CD4-positive, alpha-beta memory T cell (primary cell): ENCODE measurements at regions not wholly inside any gene's neighbourhood (a gene's known extent, or its start where the extent isn't known, plus 50 kb on each side); places are given as distances from the start of the nearest gene placed in this dataset.

Source experiments
- CTCF ChIA-PET: fragments of 350-600 bp; sonication (Branson Sonifier 250); formaldehyde crosslinking; loops from one replicate; lab custom pipeline; 2021; ENCODE audit warnings: inconsistent platforms; ENCODE audit not compliant: partially characterized antibody; lab: Charles Lee
- POLR2A ChIA-PET: fragments of 350-600 bp; sonication (Branson Sonifier 250); formaldehyde crosslinking; loops from one replicate; lab custom pipeline; 2021; ENCODE audit not compliant: partially characterized antibody; lab: Charles Lee
- DNase-seq, 5 donors: peaks; one replicate each; pipeline versions ENCODE4 v3.0.0 to v3.0.0-alpha.2; 2020 to 2022; ENCODE audit warnings: mixed read lengths in 1 of 5
- H3K27ac ChIP-seq: one replicate; pipeline ENCODE4 v1.7.0; 2013; ENCODE audit warnings: low read depth, low read length
- H3K27me3 ChIP-seq: 2 replicates; pipeline ENCODE4 v1.7.0; 2013; ENCODE audit warnings: mild to moderate bottlenecking, low read length, moderate library complexity; ENCODE audit not compliant: insufficient read depth
- H3K36me3 ChIP-seq: 2 replicates; pipeline ENCODE4 v1.7.0; 2013; ENCODE audit warnings: mild to moderate bottlenecking, low read length, moderate library complexity; ENCODE audit not compliant: insufficient read depth
- H3K4me1 ChIP-seq: 2 replicates; pipeline ENCODE4 v1.7.0; 2013; ENCODE audit warnings: mild to moderate bottlenecking, low read length, moderate library complexity; ENCODE audit not compliant: insufficient read depth
- H3K4me3 ChIP-seq, 2 donors: one replicate each; pipeline ENCODE4 v1.7.0; 2013; ENCODE audit warnings: low read length in 2 of 2, mild to moderate bottlenecking in 1 of 2
- H3K9me3 ChIP-seq, 2 donors: one replicate each; pipeline ENCODE4 v1.7.0; 2013; ENCODE audit warnings: low read length in 2 of 2, control low read depth in 1 of 2; ENCODE audit not compliant: control insufficient read depth in 1 of 2
- H3K27ac Mint-ChIP-seq, 7 donors: one replicate each; pipeline ENCODE4 v1.8.0; 2020 to 2021; ENCODE audit warnings: mixed read lengths in 7 of 7, mild to moderate bottlenecking in 6 of 7, inconsistent platforms in 3 of 7, moderate library complexity in 3 of 7
- H3K27me3 Mint-ChIP-seq, 2 donors: one replicate each; pipeline ENCODE4 v1.8.0; 2020 to 2021; ENCODE audit warnings: mixed read lengths in 2 of 2
- H3K36me3 Mint-ChIP-seq, 2 donors: one replicate each; pipeline ENCODE4 v1.8.0; 2020 to 2021; ENCODE audit warnings: mixed read lengths in 2 of 2, inconsistent platforms in 1 of 2, mild to moderate bottlenecking in 1 of 2
- H3K4me1 Mint-ChIP-seq, 4 donors: one replicate each; pipeline ENCODE4 v1.8.0; 2020 to 2021; ENCODE audit warnings: mixed read lengths in 4 of 4, mild to moderate bottlenecking in 1 of 4
- H3K4me3 Mint-ChIP-seq, 8 donors: one replicate each; pipeline ENCODE4 v1.8.0; 2020 to 2021; ENCODE audit warnings: mixed read lengths in 8 of 8, mild to moderate bottlenecking in 7 of 8, moderate library complexity in 6 of 8, inconsistent platforms in 3 of 8
- H3K9me3 Mint-ChIP-seq, 8 donors: one replicate each; pipeline ENCODE4 v1.8.0; 2020 to 2021; ENCODE audit warnings: mixed read lengths in 8 of 8, mild to moderate bottlenecking in 5 of 8, inconsistent platforms in 3 of 8, moderate library complexity in 1 of 8
- intact Hi-C: fragments of 100-400 bp; cut with micrococcal nuclease; formaldehyde crosslinking; loops from one replicate; pipeline ENCODE4 v1.15.1; 2023

GRCh38 chr2:140144611-140145010, 1364.4 kb upstream of the NXPH2 start:
- no peak overlapping the region for H3K27ac Mint-ChIP-seq

GRCh38 chr2:140138736-140139135, 1358.5 kb upstream of the NXPH2 start:
- peaks cover 0 to 14% (median 4%) of the 10 kb centered on the region in 8 donors for H3K9me3 Mint-ChIP-seq
- DNase-seq = no peak
- no peaks in the 10 kb centered on the region for H3K27me3 ChIP-seq
- H3K4me3 ChIP-seq = no peak overlapping the region
- no peak overlapping the region for H3K4me3 Mint-ChIP-seq
- H3K27me3 Mint-ChIP-seq = no peaks in the 10 kb centered on the region
- no peak overlapping the region for H3K27ac ChIP-seq
- intact Hi-C loops = no loop called here
- H3K36me3 ChIP-seq = no peaks in the 10 kb centered on the region
- H3K4me1 Mint-ChIP-seq = no peaks in the 10 kb centered on the region
- H3K9me3 ChIP-seq = no peaks in the 10 kb centered on the region
- ChIA-PET CTCF (no interaction called here), POLR2A (no interaction called here)
- no peak overlapping the region for H3K27ac Mint-ChIP-seq
- H3K4me1 ChIP-seq = no peaks in the 10 kb centered on the region
- H3K36me3 Mint-ChIP-seq = no peaks in the 10 kb centered on the region

More at GRCh38 chr2:140144611-140145010, 1364.4 kb upstream of the NXPH2 start:
- DNase-seq = no peak
- POLR2A ChIA-PET = no interaction called here
- no peak overlapping the region for H3K4me3 ChIP-seq
- CTCF ChIA-PET = no interaction called here
- no peaks in the 10 kb centered on the region for H3K4me1 ChIP-seq
- intact Hi-C loops = no loop called here
- H3K9me3 Mint-ChIP-seq = peaks cover 0 to 22% (median 10%) of the 10 kb centered on the region in 8 donors
- H3K27me3 ChIP-seq = no peaks in the 10 kb centered on the region
- H3K27ac ChIP-seq = no peak overlapping the region
- no peaks in the 10 kb centered on the region for H3K27me3 Mint-ChIP-seq
- H3K36me3 ChIP-seq = no peaks in the 10 kb centered on the region
- no peaks in the 10 kb centered on the region for H3K36me3 Mint-ChIP-seq
- H3K4me1 Mint-ChIP-seq = no peaks in the 10 kb centered on the region
- no peak overlapping the region for H3K4me3 Mint-ChIP-seq
- no peaks in the 10 kb centered on the region for H3K9me3 ChIP-seq

- no peak overlapping the region for H3K4me3 ChIP-seq
- no peaks in the 10 kb centered on the region for H3K9me3 ChIP-seq
- H3K9me3 Mint-ChIP-seq = peaks cover 0 to 21% (median 4%) of the 10 kb centered on the region in 8 donors
- H3K27ac ChIP-seq = no peak overlapping the region
- H3K27ac Mint-ChIP-seq = no peak overlapping the region
- intact Hi-C loops = no loop called here
- ChIA-PET POLR2A (no interaction called here), CTCF (no interaction called here)
- no peaks in the 10 kb centered on the region for H3K4me1 Mint-ChIP-seq
- H3K4me1 ChIP-seq = no peaks in the 10 kb centered on the region
- DNase-seq = no peak
- no peak overlapping the region for H3K4me3 Mint-ChIP-seq
- H3K27me3 ChIP-seq = no peaks in the 10 kb centered on the region
- H3K27me3 Mint-ChIP-seq = no peaks in the 10 kb centered on the region
- no peaks in the 10 kb centered on the region for H3K36me3 Mint-ChIP-seq
- no peaks in the 10 kb centered on the region for H3K36me3 ChIP-seq
Observed at GRCh38 chr2:140136861-140137260, 1356.7 kb upstream of the NXPH2 start.

GRCh38 chr2:140136366-140136765, 1356.2 kb upstream of the NXPH2 start:
- Mint-ChIP-seq H3K27me3 (no peaks in the 10 kb centered on the region), H3K4me1 (no peaks in the 10 kb centered on the region), H3K36me3 (no peaks in the 10 kb centered on the region), H3K27ac (no peak overlapping the region), H3K4me3 (no peak overlapping the region), H3K9me3 (peaks cover 0 to 21% (median 4%) of the 10 kb centered on the region in 8 donors)
- DNase-seq = no peak
- Histone ChIP-seq H3K4me3 (no peak overlapping the region), H3K27ac (no peak overlapping the region), H3K4me1 (no peaks in the 10 kb centered on the region), H3K27me3 (no peaks in the 10 kb centered on the region), H3K9me3 (no peaks in the 10 kb centered on the region), H3K36me3 (no peaks in the 10 kb centered on the region)
- CTCF ChIA-PET = no interaction called here
- POLR2A ChIA-PET = no interaction called here
- intact Hi-C loops = no loop called here

- intact Hi-C loops = no loop called here
- H3K27ac Mint-ChIP-seq = no peak overlapping the region
- Histone ChIP-seq H3K36me3 (no peaks in the 10 kb centered on the region), H3K27ac (no peak overlapping the region), H3K4me1 (no peaks in the 10 kb centered on the region), H3K4me3 (no peak overlapping the region), H3K9me3 (no peaks in the 10 kb centered on the region), H3K27me3 (no peaks in the 10 kb centered on the region)
- POLR2A ChIA-PET = no interaction called here
- peaks cover 0 to 18% (median 8%) of the 10 kb centered on the region in 8 donors for H3K9me3 Mint-ChIP-seq
- no peak overlapping the region for H3K4me3 Mint-ChIP-seq
- DNase-seq = no peak
- H3K4me1 Mint-ChIP-seq = no peaks in the 10 kb centered on the region
- CTCF ChIA-PET = no interaction called here
- no peaks in the 10 kb centered on the region for H3K27me3 Mint-ChIP-seq
- H3K36me3 Mint-ChIP-seq = no peaks in the 10 kb centered on the region
Observed at GRCh38 chr2:140128909-140129308, 1348.7 kb upstream of the NXPH2 start.

GRCh38 chr2:140122001-140122400, 1341.8 kb upstream of the NXPH2 start:
- no peak overlapping the region for H3K27ac Mint-ChIP-seq
- no peaks in the 10 kb centered on the region for H3K36me3 ChIP-seq
- CTCF ChIA-PET = no interaction called here
- POLR2A ChIA-PET = no interaction called here
- H3K4me3 Mint-ChIP-seq = no peak overlapping the region
- no peak overlapping the region for H3K27ac ChIP-seq
- H3K27me3 ChIP-seq = no peaks in the 10 kb centered on the region
- no peak for DNase-seq
- H3K9me3 ChIP-seq = peaks cover 0 to 7% of the 10 kb centered on the region in 2 donors
- no peaks in the 10 kb centered on the region for H3K4me1 ChIP-seq
- H3K4me1 Mint-ChIP-seq = no peaks in the 10 kb centered on the region
- intact Hi-C loops = no loop called here
- no peak overlapping the region for H3K4me3 ChIP-seq
- H3K36me3 Mint-ChIP-seq = no peaks in the 10 kb centered on the region
- no peaks in the 10 kb centered on the region for H3K27me3 Mint-ChIP-seq
- peaks cover 2 to 19% (median 9%) of the 10 kb centered on the region in 8 donors for H3K9me3 Mint-ChIP-seq

- Histone ChIP-seq H3K27me3 (no peaks in the 10 kb centered on the region), H3K4me3 (no peak overlapping the region), H3K9me3 (peaks cover 0 to 7% of the 10 kb centered on the region in 2 donors), H3K27ac (no peak overlapping the region), H3K36me3 (no peaks in the 10 kb centered on the region), H3K4me1 (no peaks in the 10 kb centered on the region)
- Mint-ChIP-seq H3K4me1 (no peaks in the 10 kb centered on the region), H3K9me3 (peaks cover 0 to 17% (median 10%) of the 10 kb centered on the region in 8 donors), H3K27me3 (no peaks in the 10 kb centered on the region), H3K27ac (no peak overlapping the region), H3K4me3 (no peak overlapping the region), H3K36me3 (no peaks in the 10 kb centered on the region)
- ChIA-PET POLR2A (no interaction called here), CTCF (no interaction called here)
- no peak for DNase-seq
- intact Hi-C loops = no loop called here
Observed at GRCh38 chr2:140117386-140117785, 1337.2 kb upstream of the NXPH2 start.
